AG09309 (cell line): ENCODE measurements at regions not wholly inside any gene's neighbourhood (a gene's known extent, or its start where the extent isn't known, plus 50 kb on each side); places are given as distances from the start of the nearest gene placed in this dataset.

ENCODE experiments used
- DNase-seq: peaks from one replicate; pipeline ENCODE4 v3.0.0-alpha.2; 2010; ENCODE audit warnings: low read depth
- H3K4me3 ChIP-seq: 2 replicates; pipeline ENCODE4 v1.5.1; 2011; ENCODE audit warnings: mild to moderate bottlenecking, low read depth, low read length, moderate library complexity; ENCODE audit not compliant: control insufficient read depth
- TF ChIP-seq, protein P1 (sequence below): IDR thresholded peaks from 2 replicates; pipeline ENCODE4 v1.5.1; 2011; ENCODE audit warnings: mild to moderate bottlenecking, low read depth, low read length, inconsistent platforms; ENCODE audit not compliant: insufficient read depth, control insufficient read depth; ENCODE audit errors: missing control alignments

DNA sequence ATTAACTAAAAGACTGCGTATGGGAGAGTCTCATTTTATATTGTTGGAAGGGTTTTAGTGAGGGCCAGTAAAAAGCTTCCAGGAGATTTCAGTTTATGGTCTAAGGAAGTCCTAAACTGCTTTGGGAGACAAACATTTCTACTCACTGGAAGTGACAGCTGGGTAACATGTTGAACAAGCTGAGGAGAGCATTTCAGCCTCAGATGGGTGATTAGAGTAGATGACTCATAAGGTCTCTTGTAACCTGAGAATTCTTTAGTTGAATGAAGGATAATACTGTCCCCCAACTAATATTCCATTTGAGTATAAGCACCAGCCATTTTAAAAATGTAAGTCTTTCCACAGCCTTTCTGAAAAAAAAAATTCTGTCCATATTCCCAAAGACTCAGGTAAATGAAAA is 218.0 kb upstream of the C9orf72 start:
- no peak for DNase-seq
- TF ChIP-seq, protein P1, sequence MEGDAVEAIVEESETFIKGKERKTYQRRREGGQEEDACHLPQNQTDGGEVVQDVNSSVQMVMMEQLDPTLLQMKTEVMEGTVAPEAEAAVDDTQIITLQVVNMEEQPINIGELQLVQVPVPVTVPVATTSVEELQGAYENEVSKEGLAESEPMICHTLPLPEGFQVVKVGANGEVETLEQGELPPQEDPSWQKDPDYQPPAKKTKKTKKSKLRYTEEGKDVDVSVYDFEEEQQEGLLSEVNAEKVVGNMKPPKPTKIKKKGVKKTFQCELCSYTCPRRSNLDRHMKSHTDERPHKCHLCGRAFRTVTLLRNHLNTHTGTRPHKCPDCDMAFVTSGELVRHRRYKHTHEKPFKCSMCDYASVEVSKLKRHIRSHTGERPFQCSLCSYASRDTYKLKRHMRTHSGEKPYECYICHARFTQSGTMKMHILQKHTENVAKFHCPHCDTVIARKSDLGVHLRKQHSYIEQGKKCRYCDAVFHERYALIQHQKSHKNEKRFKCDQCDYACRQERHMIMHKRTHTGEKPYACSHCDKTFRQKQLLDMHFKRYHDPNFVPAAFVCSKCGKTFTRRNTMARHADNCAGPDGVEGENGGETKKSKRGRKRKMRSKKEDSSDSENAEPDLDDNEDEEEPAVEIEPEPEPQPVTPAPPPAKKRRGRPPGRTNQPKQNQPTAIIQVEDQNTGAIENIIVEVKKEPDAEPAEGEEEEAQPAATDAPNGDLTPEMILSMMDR: no peak
- no peak overlapping the region for H3K4me3 ChIP-seq

DNA sequence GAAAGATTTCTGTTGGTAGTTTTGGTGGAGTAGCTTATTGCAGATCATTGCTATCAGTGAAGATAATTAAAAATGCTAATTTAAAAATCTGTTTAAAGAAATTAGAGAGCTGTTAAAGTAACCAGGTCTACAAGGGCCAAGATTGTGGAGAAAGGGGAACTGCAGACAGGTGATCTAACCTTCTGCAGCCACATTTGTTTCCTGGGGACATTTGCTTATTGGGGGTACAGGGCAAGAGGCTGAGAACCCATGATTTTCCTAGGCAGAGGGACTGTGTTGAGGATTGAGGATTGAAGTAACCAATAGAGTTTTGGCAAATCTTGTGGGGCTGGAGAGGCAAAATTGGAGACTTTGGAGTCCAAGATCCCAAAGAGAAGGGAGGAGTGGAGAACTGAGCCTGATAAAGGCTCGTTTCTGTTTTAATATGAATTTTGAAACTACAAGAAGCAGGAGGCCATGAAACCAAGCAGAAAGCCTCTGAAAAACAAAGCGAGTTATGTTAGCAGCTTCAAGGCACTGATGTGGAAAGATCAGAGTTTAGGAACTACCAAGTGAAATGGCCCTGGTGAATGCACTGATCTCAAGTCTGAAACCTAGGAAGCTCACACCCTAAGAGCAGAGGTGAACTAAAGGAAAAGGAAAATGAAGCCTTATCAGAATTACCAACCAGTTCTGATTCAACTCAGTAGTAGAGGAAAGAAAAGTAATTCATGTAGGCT is 219.8 kb upstream of the C9orf72 start:
- TF ChIP-seq, protein P1: no peak
- DNase-seq: no peak
- no peak overlapping the region for H3K4me3 ChIP-seq

DNA sequence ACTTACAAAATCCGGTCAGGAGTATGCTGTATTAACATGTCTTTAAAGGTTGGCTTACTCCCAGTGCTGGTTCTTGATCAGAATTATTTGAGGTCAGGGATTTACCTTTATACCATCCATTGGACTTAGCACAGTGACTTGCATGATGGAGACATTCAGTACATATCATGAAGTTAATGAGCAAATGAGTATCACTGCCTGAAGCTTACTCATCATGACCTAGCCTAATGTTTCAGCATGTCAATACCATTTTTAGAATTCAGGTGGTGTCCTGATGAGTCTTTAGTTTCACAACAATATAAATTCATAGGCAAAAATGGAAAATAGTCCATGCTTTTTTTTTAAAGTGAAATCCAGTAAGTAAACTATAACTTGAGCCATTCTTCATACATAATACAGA is 226.0 kb upstream of the C9orf72 start:
- TF ChIP-seq, protein P1: no peak
- H3K4me3 ChIP-seq: no peak overlapping the region
- DNase-seq: no peak

DNA sequence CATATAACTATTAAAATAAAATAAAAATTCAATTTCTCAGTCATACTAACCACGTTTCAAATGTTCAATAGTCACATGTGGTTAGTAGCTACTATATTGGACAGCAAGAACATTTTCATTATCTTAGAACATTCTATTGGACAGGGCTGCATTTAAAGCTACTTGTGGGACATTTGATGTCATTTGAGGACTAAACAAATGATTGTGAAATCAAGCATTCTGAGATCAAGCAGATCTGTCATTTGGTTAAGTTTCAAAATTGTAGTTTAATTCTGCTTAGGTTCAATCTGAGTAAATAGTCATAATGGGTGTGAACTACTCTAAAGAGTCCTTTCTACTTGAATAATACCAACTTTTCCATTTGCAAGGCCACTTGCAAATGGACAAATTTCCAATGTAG is 226.9 kb upstream of the C9orf72 start:
- no peak overlapping the region for H3K4me3 ChIP-seq
- TF ChIP-seq, protein P1: no peak
- no peak for DNase-seq

DNA sequence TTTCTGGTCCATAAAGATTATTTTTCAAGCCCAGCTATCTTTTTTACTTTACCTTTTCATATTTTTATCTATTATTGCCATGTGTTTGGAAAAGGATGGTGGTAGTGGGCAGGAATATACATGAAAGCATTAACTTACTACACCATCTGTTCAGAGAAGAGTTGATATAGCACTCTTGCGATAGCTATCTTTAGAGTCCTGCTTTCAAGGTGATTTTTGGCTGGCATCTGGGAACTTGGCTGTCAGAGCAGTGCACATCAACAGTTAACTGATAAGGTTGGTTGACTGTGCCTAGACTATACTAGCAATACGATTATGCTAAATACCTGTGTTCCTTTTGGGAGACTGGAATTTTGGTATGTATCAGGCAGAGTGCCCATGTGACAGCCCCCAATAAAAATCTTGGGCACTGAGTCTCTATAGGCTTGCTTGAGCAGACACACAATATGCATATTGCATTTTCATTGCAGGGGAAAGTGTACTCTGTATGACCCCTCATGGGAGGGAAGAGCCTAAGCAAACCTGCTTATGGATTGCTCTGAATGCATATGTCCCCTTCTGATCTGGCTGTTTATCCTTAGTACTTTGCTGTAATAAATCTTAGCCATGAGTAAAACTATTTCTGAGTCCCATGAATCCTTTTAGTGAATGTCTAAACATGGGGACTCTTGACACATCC is 227.6 kb upstream of the C9orf72 start:
- TF ChIP-seq, protein P1: no peak
- H3K4me3 ChIP-seq: no peak overlapping the region
- no peak for DNase-seq

DNA sequence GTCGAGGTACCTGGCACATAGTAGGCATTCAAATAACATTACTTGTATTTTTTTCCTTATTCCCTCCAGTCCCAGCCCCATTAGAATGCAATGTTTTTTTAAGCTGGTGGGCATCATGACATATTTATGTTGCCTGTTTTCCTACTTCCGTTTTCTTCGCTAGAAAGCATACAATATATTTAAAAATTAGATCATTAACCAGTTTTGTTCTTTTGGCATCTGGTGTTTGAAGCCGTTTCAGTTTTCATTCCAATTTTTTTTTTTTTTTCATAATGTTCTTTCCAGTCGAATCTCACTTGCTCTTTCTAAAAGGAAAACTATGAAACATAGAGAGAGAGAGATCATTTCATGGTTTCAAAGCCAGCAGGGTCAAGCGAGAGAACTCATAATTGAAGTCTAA is 228.3 kb upstream of the C9orf72 start:
- TF ChIP-seq, protein P1: no peak
- no peak overlapping the region for H3K4me3 ChIP-seq
- DNase-seq: no peak

DNA sequence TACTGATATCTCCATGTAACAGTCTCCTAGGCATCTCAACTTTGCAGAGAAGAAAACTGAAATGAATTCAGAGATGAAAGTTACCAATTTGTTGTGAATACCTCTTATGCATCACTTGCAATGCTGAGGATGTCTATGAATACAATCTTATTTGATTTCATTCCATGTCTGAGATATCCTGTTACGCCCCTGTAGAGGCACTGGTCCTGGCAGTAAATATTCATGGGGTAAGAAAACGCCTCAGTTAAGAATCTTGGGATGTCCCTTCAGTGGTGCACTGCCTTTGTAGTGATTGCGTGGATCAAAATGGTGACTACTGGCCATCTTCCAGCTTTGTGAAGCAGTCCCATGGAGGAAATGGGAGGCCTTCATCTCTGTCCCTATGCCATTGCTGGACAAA is 229.1 kb upstream of the C9orf72 start:
- no peak for DNase-seq
- TF ChIP-seq, protein P1: no peak
- no peak overlapping the region for H3K4me3 ChIP-seq
